T-helper 2 cell (primary cell): ENCODE measurements at regions not wholly inside any gene's neighbourhood (a gene's known extent, or its start where the extent isn't known, plus 50 kb on each side); places are given as distances from the start of the nearest gene placed in this dataset.

Source experiments
- DNase-seq, 5 experiments: peaks; one replicate each; pipeline versions ENCODE4 v3.0.0 to v3.0.0-alpha.2; 2012 to 2022

- no peak for DNase-seq
Observed at GRCh38 chr2:22882011-22882410, 503.0 kb upstream of the KLHL29 start.

- no peak for DNase-seq
Observed at GRCh38 chr2:22882643-22883042, 502.3 kb upstream of the KLHL29 start.

GRCh38 chr2:22883054-22883453 lies 501.9 kb upstream of the KLHL29 start:
- no peak for DNase-seq

GRCh38 chr2:22885245-22885644 lies 499.7 kb upstream of the KLHL29 start:
- DNase-seq = no peak

- no peak for DNase-seq
Observed at GRCh38 chr2:22887426-22887825, 497.6 kb upstream of the KLHL29 start.

- DNase-seq = peak in 1 of 5 experiments; percentile 3
Observed at GRCh38 chr2:22887845-22888244, 497.1 kb upstream of the KLHL29 start.

- no peak for DNase-seq
Observed at GRCh38 chr2:22890132-22890531, 494.8 kb upstream of the KLHL29 start.

- DNase-seq = no peak
Observed at GRCh38 chr2:22893761-22894517, 491.0 kb upstream of the KLHL29 start.

- DNase-seq = no peak
Observed at GRCh38 chr2:22894761-22895160, 490.2 kb upstream of the KLHL29 start.

- no peak for DNase-seq
Observed at GRCh38 chr2:22897428-22897827, 487.6 kb upstream of the KLHL29 start.

GRCh38 chr2:22900674-22901073 lies 484.3 kb upstream of the KLHL29 start:
- no peak for DNase-seq

GRCh38 chr2:22901471-22902179 lies 483.4 kb upstream of the KLHL29 start:
- no peak for DNase-seq

GRCh38 chr2:22902180-22902550 lies 482.8 kb upstream of the KLHL29 start:
- DNase-seq = no peak

- DNase-seq = no peak
Observed at GRCh38 chr2:22902662-22903165, 482.3 kb upstream of the KLHL29 start.

GRCh38 chr2:22903616-22904015 lies 481.4 kb upstream of the KLHL29 start:
- DNase-seq = no peak

- peak in 1 of 5 experiments; percentile 3 for DNase-seq
Observed at GRCh38 chr2:22904126-22904684, 480.8 kb upstream of the KLHL29 start.

- DNase-seq = no peak
Observed at GRCh38 chr2:22907330-22907729, 477.6 kb upstream of the KLHL29 start.

- DNase-seq = no peak
Observed at GRCh38 chr2:22912398-22912797, 472.6 kb upstream of the KLHL29 start.

GRCh38 chr2:22929998-22930397 lies 455.0 kb upstream of the KLHL29 start:
- DNase-seq = no peak

- DNase-seq = no peak
Observed at GRCh38 chr2:22930781-22931180, 454.2 kb upstream of the KLHL29 start.

GRCh38 chr2:22932288-22932687 lies 452.7 kb upstream of the KLHL29 start:
- DNase-seq = no peak

GRCh38 chr2:22934747-22935146 lies 450.2 kb upstream of the KLHL29 start:
- DNase-seq = no peak

- DNase-seq = no peak
Observed at GRCh38 chr2:22942441-22942840, 442.5 kb upstream of the KLHL29 start.

GRCh38 chr2:22944143-22944542 lies 440.8 kb upstream of the KLHL29 start:
- DNase-seq = no peak
